ENCODE measurements at regions not wholly inside any gene's neighbourhood (a gene's known extent, or its start where the extent isn't known, plus 50 kb on each side); places are given as distances from the start of the nearest gene placed in this dataset.
A peak's percentile ranks its signal among the peaks of the same experiment; 100 is the strongest.

GRCh38 chr22:20653012-20653794, 120.7 kb upstream of the SERPIND1 start:
- in situ Hi-C loops (cut with HindIII; ENCODE audit: low pct_ligation_motif_present, low pct_unique_long_range_greater_than_20kb, low sequenced_read_pairs), result no loop called here
- no peak for DNase-seq

- DNase-seq, result no peak
- in situ Hi-C loops (cut with HindIII; ENCODE audit: low pct_ligation_motif_present, low pct_unique_long_range_greater_than_20kb, low sequenced_read_pairs), result no loop called here
Measured at GRCh38 chr22:20653795-20654342, 120.0 kb upstream of the SERPIND1 start.

DNA sequence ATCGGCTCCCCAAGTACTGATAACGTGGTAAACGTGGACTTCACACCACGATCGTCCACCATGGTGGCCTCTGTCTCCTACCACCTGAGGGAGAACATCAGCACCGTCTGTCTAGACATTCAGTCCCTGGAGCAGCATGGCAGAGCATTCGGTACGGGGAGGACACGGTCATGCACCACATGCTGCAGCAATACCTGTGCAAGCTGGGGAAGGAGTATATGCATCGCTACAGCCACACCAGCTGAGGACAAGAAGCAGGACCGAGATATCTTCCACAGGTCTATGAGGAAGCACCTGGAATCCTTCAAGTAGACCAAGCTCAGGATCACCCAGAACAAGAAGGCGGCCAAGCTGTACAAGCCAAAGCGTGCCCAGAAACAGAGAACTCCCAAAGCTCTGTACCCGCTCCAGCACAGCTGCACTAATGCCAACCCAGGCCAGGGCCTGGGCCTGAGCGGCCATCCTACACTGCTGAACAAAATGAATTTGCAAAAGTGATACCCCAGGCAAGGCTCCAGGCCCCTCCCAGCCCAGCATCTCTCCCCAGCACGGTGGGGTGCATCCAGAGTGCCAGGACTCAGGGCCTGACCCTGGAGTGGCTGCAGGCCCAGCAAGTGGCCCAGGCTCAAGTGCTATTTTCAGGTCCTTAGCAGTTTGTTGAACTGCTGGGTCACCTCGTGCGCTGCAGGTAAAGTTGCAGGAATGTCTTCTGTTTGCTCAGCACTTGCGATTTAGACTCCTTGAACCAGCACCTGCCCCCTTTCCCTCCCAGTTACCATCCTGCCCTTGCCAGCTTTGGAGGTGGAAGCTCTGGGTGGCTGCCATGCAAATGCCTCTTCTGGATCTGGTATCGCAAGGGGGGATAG, 119.3 kb upstream of the SERPIND1 start:
- DNase-seq, result no peak
- in situ Hi-C loops (cut with HindIII; ENCODE audit: low pct_ligation_motif_present, low pct_unique_long_range_greater_than_20kb, low sequenced_read_pairs), result no loop called here

- in situ Hi-C loops (cut with HindIII; ENCODE audit: low pct_ligation_motif_present, low pct_unique_long_range_greater_than_20kb, low sequenced_read_pairs), result no loop called here
- DNase-seq, result no peak
Measured at GRCh38 chr22:20655623-20656022, 118.3 kb upstream of the SERPIND1 start.

DNA sequence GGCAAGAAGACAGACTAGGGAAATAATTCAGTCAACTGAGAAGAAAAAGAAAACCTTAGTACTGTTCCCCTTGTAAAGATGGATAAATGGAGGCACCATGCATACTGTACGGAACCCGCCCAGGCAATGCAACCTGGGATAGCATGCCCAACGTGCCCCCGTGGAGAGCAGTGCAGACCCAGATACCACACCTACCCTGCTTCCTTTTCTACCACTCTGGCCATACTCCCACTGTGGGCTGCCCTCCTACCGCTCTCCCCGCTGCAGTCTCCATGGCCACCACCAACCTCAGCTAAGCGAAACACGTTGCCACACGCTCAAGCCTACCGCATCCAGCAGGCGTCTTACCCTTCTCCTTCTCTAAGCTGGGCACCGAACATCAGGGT, 117.4 kb upstream of the SERPIND1 start:
- DNase-seq, result no peak
- in situ Hi-C loops (cut with HindIII; ENCODE audit: low pct_ligation_motif_present, low pct_unique_long_range_greater_than_20kb, low sequenced_read_pairs), result no loop called here

DNA sequence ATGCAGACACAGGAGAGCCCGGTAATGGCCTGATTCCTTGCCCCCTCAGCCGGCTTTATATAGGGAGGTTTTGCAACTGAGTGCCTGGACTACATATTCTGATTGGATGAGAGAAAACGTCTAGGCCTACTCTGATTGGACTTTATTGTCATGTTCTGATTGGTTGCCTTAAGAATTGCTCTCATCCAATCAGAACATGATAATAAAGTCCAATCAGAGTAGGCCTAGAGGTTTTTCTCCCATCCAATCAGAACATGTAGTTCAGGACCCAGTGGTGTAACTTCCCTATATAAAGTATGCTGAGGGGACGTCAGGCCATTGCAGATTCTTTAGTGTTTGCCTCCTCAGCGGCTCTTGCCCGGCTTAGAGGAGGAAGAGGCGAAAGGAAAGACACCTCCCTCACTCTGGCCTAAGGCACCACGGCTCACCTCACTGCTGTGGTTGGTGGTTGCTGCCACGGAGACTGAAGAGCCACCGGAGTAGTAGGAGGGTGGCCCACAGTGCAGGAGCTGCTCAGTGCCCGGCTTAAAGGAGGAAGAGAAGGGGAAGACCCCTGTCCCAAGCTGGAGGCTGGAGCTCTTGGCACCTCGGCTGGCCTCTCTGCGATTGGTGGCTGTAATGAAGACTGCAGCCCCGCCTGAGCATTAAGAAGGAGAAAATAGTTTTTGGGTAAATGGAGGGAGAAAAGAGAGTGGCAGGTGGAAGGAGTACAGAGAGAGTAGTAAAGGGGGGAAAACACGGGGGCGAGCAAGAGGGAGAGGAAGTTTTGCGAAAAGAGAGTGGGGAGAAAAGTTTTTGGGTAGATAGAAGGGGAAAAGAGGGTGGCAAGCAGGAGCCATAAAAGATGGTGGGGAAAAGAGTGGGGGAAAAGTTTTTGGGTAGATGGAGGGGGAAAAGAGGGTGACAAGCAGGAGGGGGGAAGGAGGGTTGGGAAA, 116.7 kb upstream of the SERPIND1 start:
- in situ Hi-C loops (cut with HindIII; ENCODE audit: low pct_ligation_motif_present, low pct_unique_long_range_greater_than_20kb, low sequenced_read_pairs), result no loop called here
- DNase-seq, result peak; percentile 14
